ENCODE measurements at regions not wholly inside any gene's neighbourhood (a gene's known extent, or its start where the extent isn't known, plus 50 kb on each side); places are given as distances from the start of the nearest gene placed in this dataset.

GRCh38 chr1:13983393-13983792 is 283.4 kb downstream of the PRDM2 start:
- H3K23ac ChIP-seq (ENCODE audit: low read depth, low read length, poor library complexity): no peak overlapping the region
- H3K4me2 ChIP-seq (ENCODE audit: insufficient read depth, low read length, poor library complexity, severe bottlenecking): no peak overlapping the region
- no peak overlapping the region for H3K4ac ChIP-seq (ENCODE audit: low read length)
- no peaks in the 10 kb centered on the region for H3K27me3 ChIP-seq (ENCODE audit: control insufficient read depth in 3 of 3, insufficient read depth in 3 of 3, low read depth in 1 of 3, low read length in 3 of 3)
- DNase-seq (ENCODE audit: low spot score): no peak
- H2BK15ac ChIP-seq (ENCODE audit: low read length): no peak overlapping the region
- H3K9ac ChIP-seq (ENCODE audit: low read depth, low read length, poor library complexity): no peak overlapping the region
- no peak overlapping the region for H3K14ac ChIP-seq (ENCODE audit: low read length)
- H4K8ac ChIP-seq (ENCODE audit: low read depth, low read length): no peak overlapping the region
- no peak overlapping the region for H3K18ac ChIP-seq (ENCODE audit: low read length)
- no peak overlapping the region for H2BK5ac ChIP-seq (ENCODE audit: low read length)
- H2BK120ac ChIP-seq (ENCODE audit: low read depth, low read length): no peak overlapping the region
- H3K36me3 ChIP-seq (replicated peaks in 1 of 2; ENCODE audit: control insufficient read depth in 2 of 2, insufficient read depth in 2 of 2, low read length in 2 of 2): no peaks in the 10 kb centered on the region
- no peak overlapping the region for H2AFZ ChIP-seq (ENCODE audit: low read length)
- no peak overlapping the region for H4K91ac ChIP-seq (ENCODE audit: low read depth, low read length, poor library complexity)
- H3K4me1 ChIP-seq (ENCODE audit: control insufficient read depth in 2 of 2, insufficient read depth in 1 of 2, low read depth in 1 of 2, low read length in 2 of 2): no peaks in the 10 kb centered on the region
- H3K4me3 ChIP-seq (ENCODE audit: low read length in 2 of 2): peak overlapping the region in 1 of 2 donors; percentile 24
- H3K27ac ChIP-seq (replicated peaks; ENCODE audit: low read length): no peak overlapping the region
- no peak overlapping the region for H2AK5ac ChIP-seq (ENCODE audit: low read depth, low read length)
- H3K9me3 ChIP-seq (replicated peaks in 1 of 2; ENCODE audit: control insufficient read depth in 2 of 2, insufficient read depth in 1 of 2, low read depth in 1 of 2, low read length in 2 of 2): no peaks in the 10 kb centered on the region
- H3K79me1 ChIP-seq (ENCODE audit: low read depth, low read length): no peaks in the 10 kb centered on the region
- no CpG with 5 or more reads among the region's 17 CpGs for WGBS, 2 donors (ENCODE audit: extremely low coverage in 2 of 2, insufficient read length in 2 of 2, insufficient replicate concordance in 1 of 2)
- H2BK12ac ChIP-seq (ENCODE audit: low read length): no peak overlapping the region

GRCh38 chr1:13990939-13991338 is 291.0 kb downstream of the PRDM2 start:
- no peak overlapping the region for H2AK5ac ChIP-seq (ENCODE audit: low read depth, low read length)
- H3K14ac ChIP-seq (ENCODE audit: low read length): no peak overlapping the region
- H3K4me3 ChIP-seq (ENCODE audit: low read length in 2 of 2): no peak overlapping the region
- no peak overlapping the region for H2BK12ac ChIP-seq (ENCODE audit: low read length)
- no peaks in the 10 kb centered on the region for H3K9me3 ChIP-seq (replicated peaks in 1 of 2; ENCODE audit: control insufficient read depth in 2 of 2, insufficient read depth in 1 of 2, low read depth in 1 of 2, low read length in 2 of 2)
- WGBS, 2 donors (ENCODE audit: extremely low coverage in 2 of 2, insufficient read length in 2 of 2, insufficient replicate concordance in 1 of 2): no CpG with 5 or more reads among the region's 5 CpGs
- no peak overlapping the region for H3K4ac ChIP-seq (ENCODE audit: low read length)
- no peak overlapping the region for H3K18ac ChIP-seq (ENCODE audit: low read length)
- H2BK5ac ChIP-seq (ENCODE audit: low read length): no peak overlapping the region
- no peak for DNase-seq (ENCODE audit: low spot score)
- no peak overlapping the region for H3K4me2 ChIP-seq (ENCODE audit: insufficient read depth, low read length, poor library complexity, severe bottlenecking)
- H3K27me3 ChIP-seq (ENCODE audit: control insufficient read depth in 3 of 3, insufficient read depth in 3 of 3, low read depth in 1 of 3, low read length in 3 of 3): no peaks in the 10 kb centered on the region
- H3K9ac ChIP-seq (ENCODE audit: low read depth, low read length, poor library complexity): no peak overlapping the region
- no peak overlapping the region for H4K91ac ChIP-seq (ENCODE audit: low read depth, low read length, poor library complexity)
- no peak overlapping the region for H3K23ac ChIP-seq (ENCODE audit: low read depth, low read length, poor library complexity)
- H3K4me1 ChIP-seq (ENCODE audit: control insufficient read depth in 2 of 2, insufficient read depth in 1 of 2, low read depth in 1 of 2, low read length in 2 of 2): no peaks in the 10 kb centered on the region
- no peaks in the 10 kb centered on the region for H3K79me1 ChIP-seq (ENCODE audit: low read depth, low read length)
- H2AFZ ChIP-seq (ENCODE audit: low read length): no peak overlapping the region
- no peak overlapping the region for H2BK15ac ChIP-seq (ENCODE audit: low read length)
- H2BK120ac ChIP-seq (ENCODE audit: low read depth, low read length): no peak overlapping the region
- H3K36me3 ChIP-seq (replicated peaks in 1 of 2; ENCODE audit: control insufficient read depth in 2 of 2, insufficient read depth in 2 of 2, low read length in 2 of 2): no peaks in the 10 kb centered on the region
- no peak overlapping the region for H3K27ac ChIP-seq (replicated peaks; ENCODE audit: low read length)
- H4K8ac ChIP-seq (ENCODE audit: low read depth, low read length): no peak overlapping the region

GRCh38 chr1:13992489-13993285 is 292.7 kb downstream of the PRDM2 start:
- no peaks in the 10 kb centered on the region for H3K79me1 ChIP-seq (ENCODE audit: low read depth, low read length)

GRCh38 chr1:13994386-13994785 is 294.4 kb downstream of the PRDM2 start:
- Histone ChIP-seq H3K27me3 (ENCODE audit: control insufficient read depth in 3 of 3, insufficient read depth in 3 of 3, low read depth in 1 of 3, low read length in 3 of 3) (no peaks in the 10 kb centered on the region), H3K23ac (ENCODE audit: low read depth, low read length, poor library complexity) (no peak overlapping the region), H3K36me3 (replicated peaks in 1 of 2; ENCODE audit: control insufficient read depth in 2 of 2, insufficient read depth in 2 of 2, low read length in 2 of 2) (no peaks in the 10 kb centered on the region), H3K9ac (ENCODE audit: low read depth, low read length, poor library complexity) (no peak overlapping the region), H2AK5ac (ENCODE audit: low read depth, low read length) (no peak overlapping the region), H2BK120ac (ENCODE audit: low read depth, low read length) (no peak overlapping the region), H4K8ac (ENCODE audit: low read depth, low read length) (no peak overlapping the region), H3K79me1 (ENCODE audit: low read depth, low read length) (no peaks in the 10 kb centered on the region), H4K91ac (ENCODE audit: low read depth, low read length, poor library complexity) (no peak overlapping the region), H2BK15ac (ENCODE audit: low read length) (no peak overlapping the region), H2BK5ac (ENCODE audit: low read length) (no peak overlapping the region), H2BK12ac (ENCODE audit: low read length) (no peak overlapping the region), H3K27ac (replicated peaks; ENCODE audit: low read length) (no peak overlapping the region), H3K4me3 (ENCODE audit: low read length in 2 of 2) (no peak overlapping the region), H3K9me3 (replicated peaks in 1 of 2; ENCODE audit: control insufficient read depth in 2 of 2, insufficient read depth in 1 of 2, low read depth in 1 of 2, low read length in 2 of 2) (no peaks in the 10 kb centered on the region), H3K14ac (ENCODE audit: low read length) (no peak overlapping the region), H3K18ac (ENCODE audit: low read length) (no peak overlapping the region), H3K4me2 (ENCODE audit: insufficient read depth, low read length, poor library complexity, severe bottlenecking) (no peak overlapping the region), H3K4me1 (ENCODE audit: control insufficient read depth in 2 of 2, insufficient read depth in 1 of 2, low read depth in 1 of 2, low read length in 2 of 2) (no peaks in the 10 kb centered on the region), H3K4ac (ENCODE audit: low read length) (no peak overlapping the region), H2AFZ (ENCODE audit: low read length) (peak overlapping the region; percentile 15)
- no peak for DNase-seq (ENCODE audit: low spot score)
- no CpG with 5 or more reads among the region's 1 CpG for WGBS, 2 donors (ENCODE audit: extremely low coverage in 2 of 2, insufficient read length in 2 of 2, insufficient replicate concordance in 1 of 2)

More at GRCh38 chr1:13992489-13993285, 292.7 kb downstream of the PRDM2 start:
- Histone ChIP-seq H3K4me1 (ENCODE audit: control insufficient read depth in 2 of 2, insufficient read depth in 1 of 2, low read depth in 1 of 2, low read length in 2 of 2) (no peaks in the 10 kb centered on the region), H4K8ac (ENCODE audit: low read depth, low read length) (no peak overlapping the region), H2BK120ac (ENCODE audit: low read depth, low read length) (no peak overlapping the region), H2AFZ (ENCODE audit: low read length) (no peak overlapping the region), H3K23ac (ENCODE audit: low read depth, low read length, poor library complexity) (no peak overlapping the region), H2AK5ac (ENCODE audit: low read depth, low read length) (no peak overlapping the region), H3K4ac (ENCODE audit: low read length) (no peak overlapping the region), H3K36me3 (replicated peaks in 1 of 2; ENCODE audit: control insufficient read depth in 2 of 2, insufficient read depth in 2 of 2, low read length in 2 of 2) (no peaks in the 10 kb centered on the region), H3K14ac (ENCODE audit: low read length) (no peak overlapping the region), H3K27me3 (ENCODE audit: control insufficient read depth in 3 of 3, insufficient read depth in 3 of 3, low read depth in 1 of 3, low read length in 3 of 3) (no peaks in the 10 kb centered on the region), H2BK5ac (ENCODE audit: low read length) (no peak overlapping the region), H4K91ac (ENCODE audit: low read depth, low read length, poor library complexity) (no peak overlapping the region), H3K4me2 (ENCODE audit: insufficient read depth, low read length, poor library complexity, severe bottlenecking) (no peak overlapping the region), H3K4me3 (ENCODE audit: low read length in 2 of 2) (no peak overlapping the region), H3K9me3 (replicated peaks in 1 of 2; ENCODE audit: control insufficient read depth in 2 of 2, insufficient read depth in 1 of 2, low read depth in 1 of 2, low read length in 2 of 2) (no peaks in the 10 kb centered on the region), H3K27ac (replicated peaks; ENCODE audit: low read length) (no peak overlapping the region), H3K18ac (ENCODE audit: low read length) (no peak overlapping the region), H2BK15ac (ENCODE audit: low read length) (no peak overlapping the region), H3K9ac (ENCODE audit: low read depth, low read length, poor library complexity) (no peak overlapping the region), H2BK12ac (ENCODE audit: low read length) (no peak overlapping the region)
- DNase-seq (ENCODE audit: low spot score): no peak
- no CpG with 5 or more reads among the region's 5 CpGs for WGBS, 2 donors (ENCODE audit: extremely low coverage in 2 of 2, insufficient read length in 2 of 2, insufficient replicate concordance in 1 of 2)
